ENCODE measurements at regions not wholly inside any gene's neighbourhood (a gene's known extent, or its start where the extent isn't known, plus 50 kb on each side); places are given as distances from the start of the nearest gene placed in this dataset.

DNA sequence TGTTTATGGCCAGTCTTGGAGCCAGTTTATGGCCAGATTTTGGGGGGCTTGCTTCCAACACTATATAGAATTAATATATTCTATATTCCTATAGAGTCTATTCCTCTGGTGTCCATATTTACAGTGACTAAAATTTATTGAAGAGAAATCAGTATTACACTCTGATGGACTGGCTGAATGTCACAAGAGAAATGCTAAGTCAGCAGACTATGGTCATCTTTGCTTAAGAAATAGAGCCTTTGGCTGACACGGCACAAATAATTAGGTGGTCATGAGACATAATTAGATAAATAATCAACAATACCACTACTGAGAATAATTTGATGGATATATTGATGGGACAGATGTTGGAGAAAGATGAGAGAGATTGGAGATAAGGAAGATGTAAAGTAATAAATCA lies 272.9 kb downstream of the SLITRK5 start:
- TF ChIP-seq, protein P1, sequence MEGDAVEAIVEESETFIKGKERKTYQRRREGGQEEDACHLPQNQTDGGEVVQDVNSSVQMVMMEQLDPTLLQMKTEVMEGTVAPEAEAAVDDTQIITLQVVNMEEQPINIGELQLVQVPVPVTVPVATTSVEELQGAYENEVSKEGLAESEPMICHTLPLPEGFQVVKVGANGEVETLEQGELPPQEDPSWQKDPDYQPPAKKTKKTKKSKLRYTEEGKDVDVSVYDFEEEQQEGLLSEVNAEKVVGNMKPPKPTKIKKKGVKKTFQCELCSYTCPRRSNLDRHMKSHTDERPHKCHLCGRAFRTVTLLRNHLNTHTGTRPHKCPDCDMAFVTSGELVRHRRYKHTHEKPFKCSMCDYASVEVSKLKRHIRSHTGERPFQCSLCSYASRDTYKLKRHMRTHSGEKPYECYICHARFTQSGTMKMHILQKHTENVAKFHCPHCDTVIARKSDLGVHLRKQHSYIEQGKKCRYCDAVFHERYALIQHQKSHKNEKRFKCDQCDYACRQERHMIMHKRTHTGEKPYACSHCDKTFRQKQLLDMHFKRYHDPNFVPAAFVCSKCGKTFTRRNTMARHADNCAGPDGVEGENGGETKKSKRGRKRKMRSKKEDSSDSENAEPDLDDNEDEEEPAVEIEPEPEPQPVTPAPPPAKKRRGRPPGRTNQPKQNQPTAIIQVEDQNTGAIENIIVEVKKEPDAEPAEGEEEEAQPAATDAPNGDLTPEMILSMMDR (conservative IDR thresholded peaks at IDR 0.05; ENCODE audit: low read depth, low read length), result no peak
- TF ChIP-seq EZH2 (IDR thresholded peaks at IDR 0.05; ENCODE audit: low read length, unreplicated experiment) (no peak), EZH2phosphoT487 (IDR thresholded peaks at IDR 0.05; ENCODE audit: borderline replicate concordance, low read length) (no peak)
